Gastrocnemius medialis (tissue), 4 donors: ENCODE measurements at regions not wholly inside any gene's neighbourhood (a gene's known extent, or its start where the extent isn't known, plus 50 kb on each side); places are given as distances from the start of the nearest gene placed in this dataset.

Source experiments
- ATAC-seq, 2 donors: fragments of 150-250 bp; one replicate each; pipeline ENCODE4 v1.9.1; 2016
- DNase-seq, 2 donors: peaks; one replicate each; pipeline ENCODE4 v3.0.0-alpha.2; 2019
- H3K27ac ChIP-seq, 4 donors: fragments of 200-600 bp; sonication (generic); 1 replicate in 1 of 4; 2 replicates in 3 of 4; pipeline ENCODE4 v1.5.1; 2016 to 2018; ENCODE audit warnings: mild to moderate bottlenecking in 2 of 4, moderate library complexity in 1 of 4
- H3K27me3 ChIP-seq, 3 donors: fragments of 200-600 bp; sonication (generic) in 2 of 3; 1 replicate in 1 of 3; 2 replicates in 2 of 3; pipeline versions ENCODE4 v1.5.1 to v1.6.0; 2016 to 2019; ENCODE audit warnings: mild to moderate bottlenecking in 1 of 3, moderate library complexity in 1 of 3
- H3K36me3 ChIP-seq, 2 donors: fragments of 200-600 bp; sonication (generic) in 1 of 2; one replicate each; pipeline ENCODE4 v1.5.1; 2017 to 2018
- H3K4me1 ChIP-seq, 2 donors: fragments of 200-600 bp; sonication (generic) in 1 of 2; one replicate each; pipeline ENCODE4 v1.5.1; 2016 to 2017; ENCODE audit warnings: mild to moderate bottlenecking in 2 of 2
- H3K4me3 ChIP-seq, 4 donors: fragments of 200-600 bp; sonication (generic) in 3 of 4; 1 replicate in 1 of 4; 2 replicates in 3 of 4; pipeline ENCODE4 v1.5.1; 2016 to 2019; ENCODE audit warnings: mild to moderate bottlenecking in 2 of 4
- H3K9me3 ChIP-seq, 3 donors: fragments of 200-600 bp; sonication (generic) in 2 of 3; 1 replicate in 1 of 3; 2 replicates in 2 of 3; pipeline ENCODE4 v1.5.1; 2016 to 2019
- CTCF ChIP-seq, 5 experiments: fragments of 450-650 bp in 3 of 5; fragments of 200-600 bp in 2 of 5; sonication (generic) in 2 of 5; IDR thresholded peaks in 4 of 5; conservative IDR thresholded peaks in 1 of 5; 1 replicate in 4 of 5; 2 replicates in 1 of 5; pipeline ENCODE4 v1.5.1; 2016 to 2019; ENCODE audit warnings: antibody characterized with exemption in 5 of 5, mild to moderate bottlenecking in 3 of 5, moderate library complexity in 3 of 5
- POLR2A ChIP-seq, 2 donors: fragments of 450-650 bp; IDR thresholded peaks; one replicate each; pipeline ENCODE4 v1.6.1; 2017; ENCODE audit warnings: antibody characterized with exemption in 2 of 2, mild to moderate bottlenecking in 2 of 2, moderate library complexity in 2 of 2
- in situ Hi-C, 4 donors: fragments of 200-750 bp; cut with MboI; loops; one replicate each; pipeline versions ENCODE4 v1.15.0 to v1.8.0; 2017; ENCODE audit warnings: low sequenced_read_pairs in 4 of 4
- intact Hi-C: fragments of 100-400 bp; cut with DNase I; formaldehyde crosslinking; loops from one replicate; pipeline ENCODE4 v1.15.1; 2023; ENCODE audit warnings: low total_unique reads

GRCh38 chr15:58291848-58292247 lies 139.9 kb upstream of the LIPC start:
- Histone ChIP-seq H3K27ac (no peak overlapping the region), H3K9me3 (no peaks in the 10 kb centered on the region), H3K4me3 (no peak overlapping the region), H3K4me1 (no peaks in the 10 kb centered on the region), H3K27me3 (no peaks in the 10 kb centered on the region), H3K36me3 (no peaks in the 10 kb centered on the region)
- no peak for DNase-seq
- in situ Hi-C loops (no loop called here), intact Hi-C loops (no loop called here)
- no peak for TF ChIP-seq POLR2A (IDR thresholded peaks at IDR 0.05)
- TF ChIP-seq CTCF (IDR thresholded peaks at IDR 0.05 in 4 of 5, conservative IDR thresholded peaks at IDR 0.05 in 1 of 5) = no peak
- no peak for ATAC-seq

GRCh38 chr15:58292751-58293175 lies 139.0 kb upstream of the LIPC start:
- TF ChIP-seq POLR2A (IDR thresholded peaks at IDR 0.05) (no peak), CTCF (IDR thresholded peaks at IDR 0.05 in 4 of 5, conservative IDR thresholded peaks at IDR 0.05 in 1 of 5) (no peak)
- H3K36me3 ChIP-seq = no peaks in the 10 kb centered on the region
- H3K27me3 ChIP-seq = no peaks in the 10 kb centered on the region
- DNase-seq (no peak), ATAC-seq (no peak)
- peaks cover 0 to 4% of the 10 kb centered on the region in 2 donors for H3K4me1 ChIP-seq
- no peak overlapping the region for H3K4me3 ChIP-seq
- H3K27ac ChIP-seq = no peak overlapping the region
- intact Hi-C loops (no loop called here), in situ Hi-C loops (no loop called here)
- H3K9me3 ChIP-seq = no peaks in the 10 kb centered on the region

GRCh38 chr15:58293622-58294550 lies 137.9 kb upstream of the LIPC start:
- no peak for TF ChIP-seq CTCF (IDR thresholded peaks at IDR 0.05 in 4 of 5, conservative IDR thresholded peaks at IDR 0.05 in 1 of 5)
- TF ChIP-seq POLR2A (IDR thresholded peaks at IDR 0.05) = no peak
- Histone ChIP-seq H3K4me1 (peaks cover 0 to 4% of the 10 kb centered on the region in 2 donors), H3K4me3 (no peak overlapping the region), H3K27ac (no peak overlapping the region), H3K36me3 (no peaks in the 10 kb centered on the region), H3K9me3 (no peaks in the 10 kb centered on the region), H3K27me3 (no peaks in the 10 kb centered on the region)
- DNase-seq = no peak
- intact Hi-C loops = no loop called here
- in situ Hi-C loops = no loop called here
- ATAC-seq = no peak

- DNase-seq = no peak
- intact Hi-C loops = no loop called here
- ATAC-seq = no peak
These were observed 137.0 kb upstream of the LIPC start for GRCh38 chr15:58294681-58295254.

More at GRCh38 chr15:58294681-58295254, 137.0 kb upstream of the LIPC start:
- Histone ChIP-seq H3K36me3 (no peaks in the 10 kb centered on the region), H3K27ac (no peak overlapping the region), H3K9me3 (no peaks in the 10 kb centered on the region), H3K4me3 (no peak overlapping the region), H3K27me3 (no peaks in the 10 kb centered on the region), H3K4me1 (peaks cover 0 to 4% of the 10 kb centered on the region in 2 donors)
- in situ Hi-C loops = no loop called here
- no peak for TF ChIP-seq CTCF (IDR thresholded peaks at IDR 0.05 in 4 of 5, conservative IDR thresholded peaks at IDR 0.05 in 1 of 5)
- no peak for TF ChIP-seq POLR2A (IDR thresholded peaks at IDR 0.05)
